CD4-positive, alpha-beta T cell treated with Interleukin-10 for 1 hour (primary cell): ENCODE measurements at regions not wholly inside any gene's neighbourhood (a gene's known extent, or its start where the extent isn't known, plus 50 kb on each side); places are given as distances from the start of the nearest gene placed in this dataset.

ENCODE experiments used
- DNase-seq: peaks from one replicate; pipeline ENCODE4 v3.0.0-alpha.2; 2020

DNA sequence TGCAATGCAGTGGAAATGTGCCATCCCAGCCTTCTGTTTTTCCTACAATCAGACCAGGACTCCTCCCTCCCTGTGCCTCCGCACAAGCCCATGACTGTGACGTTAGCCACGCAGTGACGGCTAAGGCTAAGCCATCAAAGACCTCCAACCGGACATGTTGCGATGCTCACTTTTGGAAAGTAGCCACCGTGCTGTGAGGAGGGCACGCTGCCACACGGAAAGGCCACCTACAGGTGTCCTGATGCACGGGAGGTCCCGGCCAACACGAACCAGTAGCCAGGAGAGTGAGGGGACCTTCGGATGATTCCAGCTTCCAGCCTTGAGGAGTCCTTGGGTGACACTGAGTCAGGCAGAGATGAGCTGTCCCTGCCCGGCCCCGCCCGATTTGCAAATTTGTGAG, 53.9 kb downstream of the FOXL1 start:
- DNase-seq = no peak

DNA sequence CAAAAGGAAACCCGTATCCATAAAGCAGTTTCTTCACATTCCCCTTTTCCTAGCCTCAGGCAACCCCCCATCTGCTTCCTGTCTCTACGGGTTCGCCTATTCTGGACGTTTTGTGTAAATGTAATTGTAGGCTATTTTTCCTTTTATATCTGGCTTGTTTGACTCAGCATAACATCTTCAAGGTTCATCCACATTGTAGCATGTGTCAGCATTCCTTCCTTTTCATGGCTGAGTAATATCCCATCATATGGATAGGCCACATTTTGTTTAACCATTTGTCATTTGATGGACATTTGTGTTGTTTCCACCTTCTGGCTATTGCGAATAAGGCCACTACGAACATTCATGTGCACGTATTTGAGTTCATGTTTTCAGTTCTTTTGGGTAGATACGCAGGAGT, 54.6 kb downstream of the FOXL1 start:
- DNase-seq = no peak

DNA sequence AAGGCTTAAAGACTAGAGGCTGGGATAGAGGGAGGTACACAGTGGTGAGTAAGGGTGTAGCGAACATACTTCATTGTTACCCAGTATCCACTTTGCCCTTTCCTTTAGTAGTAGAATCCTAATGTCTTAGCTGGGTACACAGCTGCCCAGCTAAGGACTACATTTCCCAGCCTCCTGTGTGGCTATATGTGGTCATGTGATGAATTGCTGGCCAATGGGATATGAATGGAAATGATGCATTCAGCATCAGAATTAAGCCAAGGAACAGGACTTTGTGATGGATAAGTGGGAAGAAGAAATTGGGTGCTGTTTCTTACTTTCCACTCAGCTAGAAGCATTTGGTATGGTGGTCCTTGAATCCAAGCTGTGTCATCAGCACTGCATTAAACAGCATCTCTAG, 55.9 kb downstream of the FOXL1 start:
- DNase-seq = no peak

DNA sequence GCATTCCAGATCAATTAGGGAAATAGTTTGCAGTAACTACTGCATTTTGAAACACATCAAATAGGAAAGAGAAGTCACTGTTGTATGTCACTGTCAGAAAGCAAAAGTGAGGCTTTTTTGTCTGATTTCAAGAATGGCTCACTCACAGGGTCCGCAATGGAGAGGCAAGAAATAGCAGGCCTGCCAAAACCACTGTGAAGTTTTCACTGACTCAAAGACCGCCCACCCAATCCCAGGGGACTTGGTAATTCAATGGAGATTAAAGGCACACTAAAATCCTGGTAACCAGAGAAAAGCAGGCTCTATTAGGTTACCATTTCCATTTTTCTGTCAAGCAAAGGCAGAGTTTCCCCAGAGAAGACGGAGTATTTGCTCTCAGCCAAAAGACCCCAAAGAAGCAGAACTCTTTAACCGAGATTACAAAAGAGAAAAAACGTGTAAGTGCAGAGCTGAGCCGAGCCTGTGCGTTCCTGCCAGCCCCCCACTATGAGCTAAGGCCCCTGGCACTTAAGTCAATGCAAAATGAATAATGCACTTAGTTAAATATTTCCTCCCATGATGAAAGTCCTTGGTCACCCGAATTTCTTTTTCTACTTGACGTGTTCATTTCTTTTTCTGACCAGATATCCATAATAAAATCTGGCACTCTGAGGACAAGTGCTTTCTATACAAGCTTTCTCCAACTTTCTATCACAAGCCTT, 57.0 kb downstream of the FOXL1 start:
- no peak for DNase-seq

DNA sequence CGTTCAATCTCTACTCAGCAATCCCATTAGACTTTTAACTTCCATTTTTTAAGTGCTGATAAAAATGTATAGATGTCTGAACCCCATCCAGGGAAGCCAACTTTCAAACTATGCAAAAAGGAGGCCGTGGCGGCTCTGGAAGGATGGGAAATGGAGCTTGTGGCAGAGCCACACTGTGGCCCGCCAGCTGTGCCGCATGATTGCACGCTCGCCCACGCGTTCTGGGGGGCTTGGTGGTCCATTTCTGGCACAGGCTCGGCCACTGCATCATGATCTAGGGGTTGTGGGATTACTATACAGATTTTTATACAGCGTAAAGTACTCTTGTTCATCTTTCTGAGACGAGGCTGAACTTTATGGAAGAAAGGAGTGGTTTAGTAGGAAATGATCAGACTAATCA, 57.6 kb downstream of the FOXL1 start:
- no peak for DNase-seq

DNA sequence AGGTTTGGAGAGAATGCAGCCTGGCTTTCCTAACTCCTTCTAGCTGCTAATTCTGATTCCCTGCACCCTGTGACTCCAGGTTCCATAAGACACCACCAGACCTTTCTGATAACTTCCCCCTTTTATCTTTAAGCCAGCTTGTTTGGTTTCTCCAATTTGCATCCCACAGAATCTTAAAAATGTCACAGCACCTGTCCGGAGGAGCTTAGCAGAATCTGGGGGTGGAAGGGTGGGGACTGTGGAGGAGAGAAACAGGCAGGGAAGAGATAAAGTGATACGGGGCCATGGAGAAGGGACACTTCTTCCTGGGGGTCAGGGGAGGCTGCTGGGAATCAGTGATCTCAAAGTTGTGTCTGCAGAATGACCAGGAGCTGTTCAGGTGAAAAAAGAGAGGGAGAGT, 59.4 kb downstream of the FOXL1 start:
- DNase-seq = no peak

DNA sequence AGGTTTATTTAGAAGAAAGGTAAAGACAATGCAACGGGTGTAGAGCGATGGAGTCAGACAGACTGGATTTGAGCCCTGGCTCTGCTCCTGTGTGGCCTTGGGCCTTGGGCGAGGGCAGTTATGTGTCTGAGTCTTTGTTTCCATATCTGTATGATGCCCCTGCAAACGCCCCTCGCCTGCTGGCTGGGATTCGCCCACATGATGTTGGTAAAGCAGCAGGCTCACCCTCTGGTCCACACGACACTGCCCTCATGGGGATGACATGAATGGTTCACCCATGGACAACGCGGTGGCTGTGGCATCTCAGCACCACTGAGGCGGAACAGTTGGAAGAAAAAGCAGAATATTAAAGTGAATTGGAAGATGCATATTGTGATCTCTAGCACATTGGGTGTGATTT, 60.3 kb downstream of the FOXL1 start:
- no peak for DNase-seq

DNA sequence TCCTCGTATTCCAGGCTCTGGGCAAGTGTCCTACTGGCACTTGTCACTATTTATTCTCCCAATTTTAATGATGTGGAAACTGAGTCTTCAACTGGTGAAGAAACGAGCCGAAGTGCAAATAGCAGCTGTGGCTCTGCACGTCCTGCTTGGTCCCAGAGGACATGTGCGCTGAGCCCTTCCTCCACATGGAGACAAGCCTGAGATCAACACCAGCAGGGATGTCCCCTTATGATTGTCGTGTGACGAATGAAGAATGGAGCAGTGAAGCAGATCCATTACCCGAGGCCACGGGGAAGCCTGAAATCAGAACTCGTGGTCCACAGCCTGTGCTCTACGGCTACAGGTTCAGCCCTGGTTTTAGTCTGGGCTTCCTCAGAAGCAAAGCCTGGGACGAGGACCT, 61.0 kb downstream of the FOXL1 start:
- no peak for DNase-seq

DNA sequence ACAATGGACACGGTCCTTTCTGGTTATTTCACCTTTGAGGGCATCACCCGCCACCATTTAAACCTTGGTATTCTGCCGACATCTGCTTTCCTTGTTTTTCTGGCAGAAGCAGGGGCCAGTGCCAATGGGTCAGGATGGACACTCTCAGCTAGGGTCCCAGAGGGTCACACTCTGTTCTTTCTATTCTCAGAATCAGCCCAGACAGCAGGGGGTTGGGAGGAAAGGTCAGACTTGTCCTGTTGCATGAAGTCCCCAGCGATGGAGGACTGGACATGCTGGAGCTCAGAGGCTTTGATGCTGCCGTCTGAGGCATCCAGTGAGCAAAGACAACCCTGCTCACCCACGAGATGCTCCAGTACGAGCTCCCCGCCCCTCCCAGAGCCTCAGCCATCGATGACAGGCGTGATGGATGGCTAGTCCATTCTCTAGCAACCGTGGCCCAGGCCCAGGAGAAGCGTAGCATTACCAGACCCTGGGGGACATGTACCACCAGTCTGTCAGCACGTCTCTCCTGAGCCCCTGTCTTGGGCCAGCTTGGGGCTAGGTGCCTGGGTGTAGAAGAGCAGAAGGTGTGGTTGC, 62.0 kb downstream of the FOXL1 start:
- DNase-seq = no peak

DNA sequence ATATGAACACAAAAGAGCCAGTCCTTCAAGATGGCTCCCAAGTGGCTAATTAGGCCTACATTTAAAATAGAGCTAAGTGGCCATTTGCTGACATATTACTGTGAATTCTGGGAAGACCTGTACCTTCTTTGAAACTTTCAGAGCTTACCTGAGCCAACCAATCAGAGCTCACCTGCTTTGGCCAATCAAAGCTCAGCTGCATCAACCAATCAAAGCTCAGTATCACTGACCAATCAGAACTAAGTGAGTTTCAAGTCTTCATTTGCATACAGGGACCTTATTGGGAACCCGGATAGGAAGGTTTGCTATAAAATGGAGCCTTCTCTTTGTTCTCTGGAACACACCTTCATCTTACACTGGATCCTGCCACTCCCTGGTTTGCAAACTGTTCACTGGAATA, 63.7 kb downstream of the FOXL1 start:
- DNase-seq = no peak

DNA sequence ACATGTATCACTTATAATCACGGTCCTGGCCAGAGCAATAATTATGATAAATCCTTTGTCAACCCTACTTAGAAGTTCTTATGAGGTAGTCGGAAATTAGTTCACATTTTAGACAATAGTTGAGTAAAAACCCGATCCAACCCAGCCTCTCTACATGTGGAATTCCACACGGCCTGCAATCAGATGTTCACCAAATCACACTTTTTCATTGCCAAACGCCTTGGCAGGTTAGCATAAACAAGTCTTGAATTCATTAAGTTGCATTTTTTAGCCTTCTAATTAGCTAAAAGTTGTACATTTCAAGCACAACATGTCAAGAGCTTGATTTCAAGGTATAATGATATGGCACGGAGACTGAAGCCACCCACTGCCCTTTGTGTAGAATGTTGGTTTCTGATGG, 65.3 kb downstream of the FOXL1 start:
- no peak for DNase-seq

DNA sequence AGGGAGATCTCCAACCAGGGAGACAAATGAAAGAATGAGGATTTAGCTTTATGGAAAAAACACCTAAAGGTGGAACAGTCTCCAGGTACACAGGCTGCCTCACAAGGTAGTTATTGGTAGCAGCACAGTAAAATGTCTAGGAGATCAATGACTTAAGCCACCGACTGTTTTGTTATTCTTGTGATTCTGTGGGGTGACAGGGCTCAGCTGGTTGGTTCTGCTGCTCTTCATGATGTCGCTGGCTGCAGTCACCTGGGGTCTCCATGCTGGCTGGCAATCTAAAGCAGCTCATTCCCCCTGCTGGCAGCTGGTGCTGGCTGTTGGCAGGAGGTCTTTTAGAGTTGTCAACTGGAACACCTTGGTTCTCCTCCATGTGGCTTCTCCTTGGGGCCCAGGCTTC, 69.2 kb downstream of the FOXL1 start:
- no peak for DNase-seq

DNA sequence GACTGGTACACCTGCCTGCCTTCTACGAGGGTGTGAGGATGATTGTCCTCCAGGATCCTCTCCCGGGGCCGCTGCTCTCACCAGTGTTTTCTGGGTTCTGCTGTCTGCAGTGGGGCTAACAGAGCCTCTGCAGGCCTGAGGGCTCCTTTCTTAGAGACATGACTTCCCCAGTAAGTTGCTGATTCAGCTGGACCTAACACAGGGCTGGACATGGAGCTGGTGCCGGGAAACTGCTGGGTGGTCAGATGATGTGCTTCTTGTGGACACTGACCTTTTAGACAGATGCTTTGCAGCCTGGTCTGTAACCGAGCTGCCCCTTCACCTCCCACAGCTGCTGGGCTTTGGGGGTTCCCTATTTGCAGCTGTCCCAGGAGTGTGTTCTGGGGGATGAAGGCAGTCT, 71.5 kb downstream of the FOXL1 start:
- no peak for DNase-seq

DNA sequence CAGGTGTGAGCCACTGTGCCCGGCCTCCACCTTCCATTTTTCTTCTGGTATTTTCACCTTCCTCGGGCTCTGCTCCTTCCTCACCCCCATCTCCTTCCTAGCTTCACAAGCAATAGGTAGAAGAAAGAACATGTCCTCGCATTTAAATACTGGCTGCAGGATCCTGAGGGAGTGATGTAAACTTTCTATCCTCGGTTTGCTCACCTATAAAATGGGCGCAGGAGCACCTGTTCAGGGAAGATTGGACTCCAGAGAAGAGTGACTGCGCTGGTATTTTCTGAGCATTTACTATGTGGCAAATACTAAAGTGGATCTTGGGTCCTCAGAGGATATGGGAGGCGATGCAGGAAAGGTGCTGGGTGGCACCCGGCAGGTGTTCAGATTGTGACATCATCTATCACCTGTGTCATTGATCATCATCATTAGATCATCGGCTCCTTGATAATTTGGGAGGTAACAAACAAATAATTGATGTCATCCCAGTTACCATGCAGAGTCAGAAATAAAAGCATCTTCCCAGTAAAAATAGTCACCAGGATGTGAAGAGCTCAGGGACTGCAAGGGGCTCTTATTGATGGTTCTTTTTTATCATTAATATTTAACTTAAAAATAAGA, 72.8 kb downstream of the FOXL1 start:
- DNase-seq = no peak

DNA sequence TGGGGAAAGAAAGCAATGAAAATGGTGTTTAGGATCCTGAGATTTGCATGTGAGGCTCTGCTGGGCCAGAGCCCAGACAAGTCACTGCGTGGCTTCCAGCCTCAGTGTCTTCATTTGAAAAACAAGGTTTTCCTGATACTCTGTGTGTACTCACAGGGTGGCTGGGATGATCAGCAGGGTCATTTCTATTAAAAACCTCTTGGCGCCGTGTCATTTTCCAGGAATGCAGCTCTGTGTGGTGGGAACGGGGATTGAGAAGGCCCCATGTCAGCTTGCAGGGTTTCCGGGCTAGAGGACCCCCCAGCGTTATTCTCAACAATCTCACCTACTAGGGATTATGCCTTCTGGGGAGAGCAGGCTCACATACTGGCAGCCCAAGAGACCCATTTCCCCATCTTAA, 73.5 kb downstream of the FOXL1 start:
- no peak for DNase-seq

DNA sequence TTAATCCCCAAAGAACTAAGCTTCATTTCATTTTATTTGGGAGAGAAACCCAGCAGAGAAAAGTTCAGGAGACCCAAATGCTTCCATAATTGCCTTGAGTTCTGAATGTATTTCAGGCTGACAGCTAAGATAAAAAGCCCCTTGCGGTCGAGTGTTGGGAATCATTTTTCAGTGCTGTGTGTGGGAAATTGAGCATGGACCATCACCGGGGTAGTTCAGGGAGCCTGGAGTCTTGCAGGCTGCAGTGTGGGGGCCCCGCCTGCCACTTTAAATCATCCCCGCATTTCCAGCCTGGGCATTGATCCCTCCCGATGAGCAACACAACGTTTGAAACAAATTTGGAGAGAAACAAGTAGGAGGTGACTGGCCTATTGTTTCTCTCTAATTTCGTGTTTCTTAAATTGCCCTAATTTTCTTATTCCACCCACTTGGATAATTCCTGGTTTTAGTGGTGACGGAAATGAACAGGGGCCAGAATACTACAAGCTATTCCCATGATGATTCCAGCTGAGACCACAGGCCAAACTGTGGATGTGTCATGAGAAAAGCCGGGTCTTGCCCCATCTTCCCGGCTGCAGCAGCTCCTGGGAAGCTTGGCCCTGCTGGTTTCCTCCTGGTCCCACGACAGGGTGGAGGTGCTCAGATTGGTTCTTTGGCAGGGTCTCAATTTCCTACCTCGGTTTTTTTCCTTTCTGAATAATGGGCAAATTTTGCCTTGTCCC, 75.1 kb downstream of the FOXL1 start:
- DNase-seq = no peak

DNA sequence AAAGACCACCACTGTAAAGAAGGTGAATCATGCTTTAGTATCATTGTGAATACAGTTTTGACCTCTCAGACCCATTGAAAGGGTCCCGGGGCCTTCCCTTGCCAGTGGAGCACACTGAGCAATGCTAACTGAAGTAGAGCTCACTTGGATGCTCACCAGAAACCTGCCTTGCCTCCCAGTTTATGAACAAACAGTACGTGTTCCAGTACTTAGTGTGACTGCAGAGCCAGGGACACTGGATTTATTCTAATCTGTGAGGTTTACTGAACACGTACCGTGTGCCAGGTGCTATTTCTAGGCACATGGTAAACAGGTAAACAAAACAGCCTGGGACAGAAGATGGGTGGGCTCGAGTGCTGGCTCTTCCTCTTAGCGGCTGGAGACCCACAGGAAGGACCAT, 79.6 kb downstream of the FOXL1 start:
- no peak for DNase-seq

DNA sequence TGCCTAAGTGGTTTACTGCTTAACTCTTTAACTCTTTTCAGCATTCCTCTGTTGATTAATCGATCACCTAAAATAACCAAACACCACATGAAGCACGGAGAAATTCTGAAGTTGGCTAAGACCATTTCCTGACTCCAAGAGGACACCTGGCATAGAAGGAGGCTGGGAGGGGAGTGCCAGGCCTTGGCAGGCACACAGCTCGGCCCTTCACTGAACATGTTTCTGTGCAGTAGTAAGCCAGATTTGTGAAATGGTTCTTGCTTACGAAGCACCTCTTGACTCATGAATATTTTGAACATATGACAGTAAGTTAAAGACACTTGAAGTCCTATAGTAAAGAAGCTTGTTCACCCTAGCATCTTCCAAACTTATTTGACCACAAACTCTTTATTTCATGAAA, 82.3 kb downstream of the FOXL1 start:
- no peak for DNase-seq

DNA sequence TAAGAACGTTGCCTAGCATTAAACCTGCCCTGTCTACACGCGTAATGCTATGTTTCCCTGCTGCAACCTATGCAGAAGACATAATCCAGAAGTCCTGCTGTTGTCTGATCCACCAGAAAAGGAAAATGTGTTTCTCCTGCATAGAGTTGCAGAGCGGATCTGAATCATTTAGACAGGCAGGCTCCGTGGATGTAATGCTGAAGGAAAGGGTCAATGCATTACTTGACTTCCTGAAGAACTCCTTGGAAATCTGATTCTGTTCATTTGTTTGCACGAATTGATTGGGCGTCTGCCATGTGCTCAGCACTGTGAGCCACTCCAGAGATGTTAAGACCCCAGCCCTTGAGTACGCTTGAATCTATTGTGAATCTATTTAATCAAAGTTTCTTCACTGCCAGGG, 83.4 kb downstream of the FOXL1 start:
- no peak for DNase-seq

DNA sequence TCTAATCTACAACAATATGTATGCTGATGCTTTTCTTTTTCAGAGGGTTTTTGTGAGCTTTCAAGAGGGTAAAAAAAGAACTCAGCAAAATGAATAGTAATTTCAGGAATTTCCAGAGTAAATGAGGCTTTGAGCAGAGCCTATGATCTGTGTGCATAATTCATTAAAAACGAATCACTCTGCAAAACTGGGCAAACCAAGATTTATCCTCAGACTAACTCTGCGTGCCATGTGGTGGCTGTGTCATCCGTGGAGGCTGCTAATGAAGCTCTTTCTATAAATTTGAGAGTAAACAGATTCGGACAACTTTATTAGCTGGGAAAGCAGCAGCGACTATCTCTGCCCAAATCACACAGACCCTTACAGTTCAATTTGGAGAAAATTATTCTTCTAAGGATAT, 83.8 kb downstream of the FOXL1 start:
- no peak for DNase-seq

DNA sequence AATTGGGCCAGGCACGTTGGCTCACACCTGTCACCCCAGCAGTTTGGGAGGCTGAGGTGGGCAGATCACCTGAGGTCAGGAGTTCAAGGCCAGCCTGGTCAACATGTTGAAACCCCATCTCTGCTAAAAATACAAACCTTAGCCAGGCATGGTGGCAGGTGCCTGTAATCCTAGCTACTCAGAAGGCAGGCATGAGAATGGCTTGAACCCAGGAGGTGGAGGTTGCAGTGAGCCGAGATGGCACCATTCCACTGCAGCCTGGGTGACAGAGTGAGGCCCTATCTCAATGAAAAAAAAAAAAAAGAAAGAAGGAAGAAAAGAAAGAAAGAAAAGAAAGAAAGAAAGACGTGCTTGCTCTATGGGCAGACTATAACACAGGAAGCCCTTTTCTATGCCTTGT, 84.4 kb downstream of the FOXL1 start:
- no peak for DNase-seq

DNA sequence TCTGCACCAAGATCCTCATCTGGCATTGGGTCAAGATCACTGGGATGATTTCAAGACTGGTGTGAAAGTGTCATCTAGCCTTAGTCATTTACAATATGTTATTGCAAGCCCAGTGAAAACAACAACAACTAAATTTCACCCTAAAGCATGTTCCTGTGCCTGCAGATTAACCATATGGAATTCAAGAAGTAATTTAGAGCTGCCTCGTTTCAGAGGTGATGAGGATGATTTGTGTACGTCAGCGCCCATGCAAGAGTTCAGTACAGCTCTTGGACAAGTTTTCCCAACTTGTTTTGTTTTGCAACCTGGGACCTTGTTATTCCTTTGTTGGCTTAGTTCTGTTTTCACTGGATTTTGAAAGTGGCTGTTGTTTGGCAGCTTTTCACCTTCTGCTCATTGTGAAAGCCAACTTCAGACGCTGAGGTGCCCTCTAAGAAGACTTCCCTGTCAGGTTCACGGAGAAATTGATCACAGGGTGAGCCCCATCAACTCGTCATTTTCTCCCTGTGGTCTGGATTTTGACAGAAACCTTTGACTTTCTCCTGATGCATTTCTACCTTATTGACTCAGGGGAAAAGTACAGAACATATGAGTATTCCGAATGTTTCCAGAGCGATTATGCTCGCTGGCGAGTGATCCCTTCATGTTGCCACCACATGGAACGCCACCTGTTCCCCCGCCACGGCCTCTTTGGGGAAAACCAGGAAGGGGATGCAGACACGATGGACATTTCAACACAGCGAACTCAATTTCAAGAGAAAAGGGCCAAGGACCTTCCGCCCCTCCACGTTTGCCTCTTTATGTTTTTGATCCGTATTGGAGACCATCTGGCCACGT, 85.6 kb downstream of the FOXL1 start:
- DNase-seq = no peak
